22Rv1 (cell line): ENCODE measurements at regions not wholly inside any gene's neighbourhood (a gene's known extent, or its start where the extent isn't known, plus 50 kb on each side); places are given as distances from the start of the nearest gene placed in this dataset.

ENCODE experiments used
- H3K27ac ChIP-seq: fragments of 450-650 bp; 2 replicates; pipeline ENCODE4 v1.5.1; 2017
- ZFX ChIP-seq: fragments of 450-650 bp; IDR thresholded peaks from 2 replicates; pipeline ENCODE4 v1.6.1; 2017; ENCODE audit warnings: antibody characterized with exemption, borderline replicate concordance
- TF ChIP-seq, protein P1 (sequence below): fragments of 450-650 bp; IDR thresholded peaks from 2 replicates; pipeline ENCODE4 v1.5.1; 2017; ENCODE audit warnings: mild to moderate bottlenecking

DNA sequence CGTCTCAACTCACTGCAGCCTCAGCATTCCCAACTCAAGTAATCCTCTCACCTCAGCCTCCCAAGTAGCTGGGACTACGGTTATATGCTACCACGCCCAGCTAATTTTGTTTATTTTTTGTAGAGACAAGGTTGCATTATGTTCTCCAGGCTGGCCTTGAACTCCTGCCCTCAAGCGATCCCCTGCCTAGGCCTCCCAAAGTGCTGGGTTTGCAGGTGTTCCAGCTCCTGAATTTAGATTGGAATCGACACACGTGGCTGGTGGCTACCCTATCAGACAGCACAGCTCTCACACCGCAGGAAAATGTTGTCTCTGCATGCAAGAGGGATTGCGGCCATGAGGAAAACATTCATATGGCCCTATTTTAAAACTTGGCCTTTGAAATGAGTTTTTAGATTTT lies 76.7 kb upstream of the GALNT2 start:
- no peak overlapping the region for H3K27ac ChIP-seq
- TF ChIP-seq ZFX = no peak
- TF ChIP-seq, protein P1, sequence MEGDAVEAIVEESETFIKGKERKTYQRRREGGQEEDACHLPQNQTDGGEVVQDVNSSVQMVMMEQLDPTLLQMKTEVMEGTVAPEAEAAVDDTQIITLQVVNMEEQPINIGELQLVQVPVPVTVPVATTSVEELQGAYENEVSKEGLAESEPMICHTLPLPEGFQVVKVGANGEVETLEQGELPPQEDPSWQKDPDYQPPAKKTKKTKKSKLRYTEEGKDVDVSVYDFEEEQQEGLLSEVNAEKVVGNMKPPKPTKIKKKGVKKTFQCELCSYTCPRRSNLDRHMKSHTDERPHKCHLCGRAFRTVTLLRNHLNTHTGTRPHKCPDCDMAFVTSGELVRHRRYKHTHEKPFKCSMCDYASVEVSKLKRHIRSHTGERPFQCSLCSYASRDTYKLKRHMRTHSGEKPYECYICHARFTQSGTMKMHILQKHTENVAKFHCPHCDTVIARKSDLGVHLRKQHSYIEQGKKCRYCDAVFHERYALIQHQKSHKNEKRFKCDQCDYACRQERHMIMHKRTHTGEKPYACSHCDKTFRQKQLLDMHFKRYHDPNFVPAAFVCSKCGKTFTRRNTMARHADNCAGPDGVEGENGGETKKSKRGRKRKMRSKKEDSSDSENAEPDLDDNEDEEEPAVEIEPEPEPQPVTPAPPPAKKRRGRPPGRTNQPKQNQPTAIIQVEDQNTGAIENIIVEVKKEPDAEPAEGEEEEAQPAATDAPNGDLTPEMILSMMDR = no peak

DNA sequence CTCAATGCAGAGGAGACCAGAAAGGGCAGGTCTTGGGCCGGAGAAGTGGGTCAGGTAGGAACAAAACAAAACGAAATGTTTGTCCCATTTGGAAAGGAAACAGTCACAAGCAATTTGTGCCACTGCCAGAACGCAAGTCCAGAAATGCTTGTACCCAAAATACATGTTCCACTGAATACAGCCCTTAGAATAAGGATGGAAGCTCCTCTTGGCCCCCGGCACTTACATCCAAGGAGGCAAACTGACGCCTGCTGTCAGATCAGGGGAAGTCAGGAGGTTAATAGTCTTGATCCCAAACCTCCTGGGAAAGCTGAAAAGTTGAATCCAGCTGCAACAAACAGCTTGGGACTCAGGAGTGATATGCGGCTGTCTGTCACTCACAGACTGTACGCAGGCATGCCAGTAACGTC lies 75.9 kb upstream of the GALNT2 start:
- TF ChIP-seq, protein P1 = no peak
- TF ChIP-seq ZFX = no peak

DNA sequence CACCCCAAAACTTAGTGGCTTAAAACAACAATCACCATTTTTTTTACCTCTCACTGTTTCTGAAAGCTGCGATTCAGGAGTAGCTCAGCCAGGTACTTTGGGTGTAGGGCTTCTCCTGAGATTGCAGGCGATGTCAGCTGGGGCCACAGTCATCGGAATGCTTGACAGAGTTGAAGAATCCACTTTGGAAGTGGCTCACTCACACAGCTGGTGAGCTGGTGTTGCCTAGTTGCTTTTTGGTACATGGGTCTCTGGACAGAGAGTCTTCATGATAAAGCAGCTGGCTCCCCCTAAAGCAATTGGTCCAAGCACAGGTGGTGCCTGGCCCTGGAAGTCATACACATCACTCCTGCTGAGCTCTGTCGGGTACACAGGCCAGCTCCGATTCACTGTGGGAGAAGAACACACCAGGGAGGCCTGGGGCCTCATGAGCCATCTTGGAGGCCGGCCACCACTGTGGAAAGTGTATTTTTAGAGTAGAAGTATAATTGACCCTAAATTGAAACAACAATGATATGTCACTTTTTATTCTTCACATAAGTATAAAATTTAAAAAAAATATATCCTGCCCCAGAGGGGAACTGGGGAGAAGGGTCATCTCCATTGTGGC lies 75.2 kb upstream of the GALNT2 start:
- H3K27ac ChIP-seq = no peak overlapping the region
- TF ChIP-seq, protein P1 = no peak
- no peak for TF ChIP-seq ZFX

More for the DNA sequence above, 75.9 kb upstream of the GALNT2 start:
- H3K27ac ChIP-seq = no peak overlapping the region

DNA sequence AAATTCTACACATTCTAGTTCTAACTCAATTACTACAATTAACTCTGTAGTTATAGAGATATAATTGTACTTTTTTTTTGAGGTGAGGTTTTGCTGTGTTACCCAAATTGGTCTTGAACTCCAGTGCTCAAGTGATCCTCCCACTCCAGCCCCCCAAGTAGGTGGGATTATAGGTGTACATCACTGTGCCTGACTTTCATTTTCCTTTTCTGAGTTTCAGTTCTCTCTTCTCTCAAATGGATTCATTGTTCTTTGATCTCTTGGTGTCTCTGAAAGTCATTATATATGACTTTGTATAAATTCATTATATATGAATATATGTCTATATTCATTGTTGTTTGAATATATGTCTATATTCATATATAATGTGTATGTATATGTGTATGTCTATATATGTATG lies 74.0 kb upstream of the GALNT2 start:
- H3K27ac ChIP-seq = no peak overlapping the region
- TF ChIP-seq, protein P1 = no peak
- TF ChIP-seq ZFX = no peak

DNA sequence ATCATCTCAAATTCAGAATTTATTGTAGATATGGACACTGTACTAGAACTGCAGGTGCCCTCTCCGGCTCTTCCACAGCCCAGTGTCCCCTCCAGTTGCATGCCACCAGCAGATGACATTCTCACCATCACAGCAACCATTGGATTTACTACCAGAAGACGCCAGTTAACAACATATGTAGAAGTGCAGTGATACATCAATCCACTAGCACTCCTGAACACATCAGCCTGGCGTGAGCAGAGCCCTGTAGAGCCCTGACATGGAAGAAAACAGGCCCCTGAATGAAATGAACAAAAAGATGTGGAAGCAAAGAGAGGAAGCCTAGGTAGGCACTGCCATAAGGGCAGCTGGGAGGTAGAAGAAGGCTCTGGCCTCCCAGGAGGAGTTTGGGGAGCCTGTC lies 73.1 kb upstream of the GALNT2 start:
- H3K27ac ChIP-seq = no peak overlapping the region
- TF ChIP-seq, protein P1 = no peak
- TF ChIP-seq ZFX = no peak

DNA sequence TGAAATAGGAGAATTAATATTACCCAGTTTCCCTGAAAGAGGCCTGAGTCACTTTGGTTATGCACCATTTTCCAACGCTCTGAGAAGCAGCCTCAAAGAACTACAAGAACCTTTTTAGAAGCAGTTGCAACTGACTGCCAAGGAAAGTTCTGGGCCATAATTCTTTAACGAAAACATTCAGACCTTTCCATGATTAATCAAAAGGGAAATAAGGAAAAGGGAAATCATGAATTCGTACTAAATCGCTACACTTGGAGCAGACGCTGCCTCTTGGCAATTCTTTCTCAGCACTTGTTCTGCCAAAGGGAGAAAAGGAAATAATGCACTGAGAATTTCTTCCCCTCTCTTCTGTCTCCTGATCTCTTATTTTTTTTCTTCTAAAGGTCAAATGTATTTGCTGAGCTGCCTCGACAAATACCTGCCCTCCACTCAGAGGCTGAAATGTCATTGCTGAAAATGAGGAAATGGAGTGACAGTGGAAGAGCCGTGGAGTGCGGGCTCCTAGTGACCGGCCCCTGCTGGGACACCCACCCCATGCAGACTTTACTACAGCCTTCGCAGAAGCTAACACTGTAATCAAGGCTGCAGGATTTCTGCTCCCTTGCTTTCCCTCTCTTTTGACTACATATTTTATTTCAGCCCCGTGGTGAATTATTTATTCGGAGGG lies 67.9 kb upstream of the GALNT2 start:
- TF ChIP-seq ZFX = no peak
- TF ChIP-seq, protein P1 = no peak
- H3K27ac ChIP-seq = no peak overlapping the region

DNA sequence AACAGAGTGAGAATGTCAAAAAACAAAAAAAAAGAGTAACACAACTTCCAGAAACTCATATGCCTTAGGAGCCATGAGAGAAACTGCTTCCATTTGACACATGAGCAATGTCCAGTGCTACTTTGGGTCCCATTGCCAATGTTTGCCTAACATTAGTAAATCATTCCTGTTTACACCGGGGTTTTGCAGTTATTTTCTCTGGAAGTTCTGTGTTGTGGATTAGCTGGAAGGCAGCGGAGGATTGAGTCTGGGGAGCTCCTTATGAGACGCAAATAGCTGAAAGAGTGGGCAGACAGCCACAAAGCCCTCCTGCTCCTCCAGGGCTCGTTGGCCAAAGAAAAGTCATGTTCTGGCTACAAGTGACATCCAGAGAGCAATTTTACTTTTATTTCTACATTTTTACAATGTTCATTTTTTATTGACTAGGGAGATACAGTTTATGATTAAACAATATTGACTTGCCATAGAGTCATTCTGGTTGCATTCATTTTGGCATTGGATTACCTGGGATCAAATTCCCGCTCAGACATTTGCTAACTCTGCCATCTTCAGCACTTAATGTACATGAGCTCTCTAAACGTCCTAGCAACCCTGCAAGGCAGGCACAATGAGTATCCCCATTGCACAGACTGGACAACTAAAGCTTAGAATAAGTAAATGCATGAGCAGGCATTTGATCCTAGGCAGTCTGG lies 66.4 kb upstream of the GALNT2 start:
- H3K27ac ChIP-seq = no peak overlapping the region
- TF ChIP-seq, protein P1 = no peak
- no peak for TF ChIP-seq ZFX
